ENCODE measurements at regions not wholly inside any gene's neighbourhood (a gene's known extent, or its start where the extent isn't known, plus 50 kb on each side); places are given as distances from the start of the nearest gene placed in this dataset.

DNA sequence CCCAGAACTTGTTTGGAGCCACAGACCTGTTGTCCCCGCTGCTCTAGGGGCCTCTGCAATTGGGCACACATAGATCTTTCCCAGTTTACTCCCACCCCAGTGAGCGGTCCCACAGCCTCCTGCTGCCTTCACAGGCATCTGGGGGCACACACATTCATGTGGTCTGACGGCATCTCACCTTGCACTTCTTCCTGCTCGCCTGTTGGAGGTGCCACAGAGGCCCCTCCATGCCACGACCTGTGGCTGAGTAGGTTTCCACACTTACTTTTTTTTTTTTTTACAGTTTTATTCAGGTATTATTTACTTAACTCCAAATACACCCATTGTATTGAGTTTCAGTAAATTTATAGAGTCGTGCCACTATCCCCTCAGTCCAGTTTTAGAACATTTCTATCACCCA lies 68.9 kb upstream of the SEPTIN5 start:
- Histone ChIP-seq H3K79me2 (ENCODE audit: insufficient read depth, low read depth, low read length) (no peaks in the 10 kb centered on the region), H3K4me2 (ENCODE audit: low read length) (no peak overlapping the region), H3K27ac (ENCODE audit: low read depth, low read length, poor library complexity, severe bottlenecking) (no peak overlapping the region), H3K9me2 (ENCODE audit: insufficient read depth, low read length) (no peaks in the 10 kb centered on the region), H3K9me3 (ENCODE audit: low read length) (peaks cover 14% of the 10 kb centered on the region), H2AFZ (ENCODE audit: low read length) (no peak overlapping the region), H4K20me1 (ENCODE audit: insufficient read depth, low read length) (no peaks in the 10 kb centered on the region), H3K4me1 (ENCODE audit: insufficient read depth, low read length, poor library complexity, severe bottlenecking) (no peaks in the 10 kb centered on the region), H3K4me3 (ENCODE audit: low read depth, low read length, poor library complexity, severe bottlenecking) (no peak overlapping the region), H3K36me3 (ENCODE audit: insufficient read depth, low read length) (no peaks in the 10 kb centered on the region)
- DNase-seq (ENCODE audit: low spot score): no peak
- no TSS peak for BruUV-seq (replicated peaks)
- intact Hi-C loops (cut with micrococcal nuclease; ENCODE audit: unreplicated experiment): no loop called here
- ChIA-PET CTCF (ENCODE audit: unreplicated experiment) (no interaction called here), POLR2A (no interaction called here)
- TF ChIP-seq EZH2phosphoT487 (IDR thresholded peaks at IDR 0.05; ENCODE audit: borderline replicate concordance, low read depth, low read length): no peak
- TF ChIP-seq, protein P1, sequence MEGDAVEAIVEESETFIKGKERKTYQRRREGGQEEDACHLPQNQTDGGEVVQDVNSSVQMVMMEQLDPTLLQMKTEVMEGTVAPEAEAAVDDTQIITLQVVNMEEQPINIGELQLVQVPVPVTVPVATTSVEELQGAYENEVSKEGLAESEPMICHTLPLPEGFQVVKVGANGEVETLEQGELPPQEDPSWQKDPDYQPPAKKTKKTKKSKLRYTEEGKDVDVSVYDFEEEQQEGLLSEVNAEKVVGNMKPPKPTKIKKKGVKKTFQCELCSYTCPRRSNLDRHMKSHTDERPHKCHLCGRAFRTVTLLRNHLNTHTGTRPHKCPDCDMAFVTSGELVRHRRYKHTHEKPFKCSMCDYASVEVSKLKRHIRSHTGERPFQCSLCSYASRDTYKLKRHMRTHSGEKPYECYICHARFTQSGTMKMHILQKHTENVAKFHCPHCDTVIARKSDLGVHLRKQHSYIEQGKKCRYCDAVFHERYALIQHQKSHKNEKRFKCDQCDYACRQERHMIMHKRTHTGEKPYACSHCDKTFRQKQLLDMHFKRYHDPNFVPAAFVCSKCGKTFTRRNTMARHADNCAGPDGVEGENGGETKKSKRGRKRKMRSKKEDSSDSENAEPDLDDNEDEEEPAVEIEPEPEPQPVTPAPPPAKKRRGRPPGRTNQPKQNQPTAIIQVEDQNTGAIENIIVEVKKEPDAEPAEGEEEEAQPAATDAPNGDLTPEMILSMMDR (conservative IDR thresholded peaks at IDR 0.05; ENCODE audit: low read length): peak; percentile 45

DNA sequence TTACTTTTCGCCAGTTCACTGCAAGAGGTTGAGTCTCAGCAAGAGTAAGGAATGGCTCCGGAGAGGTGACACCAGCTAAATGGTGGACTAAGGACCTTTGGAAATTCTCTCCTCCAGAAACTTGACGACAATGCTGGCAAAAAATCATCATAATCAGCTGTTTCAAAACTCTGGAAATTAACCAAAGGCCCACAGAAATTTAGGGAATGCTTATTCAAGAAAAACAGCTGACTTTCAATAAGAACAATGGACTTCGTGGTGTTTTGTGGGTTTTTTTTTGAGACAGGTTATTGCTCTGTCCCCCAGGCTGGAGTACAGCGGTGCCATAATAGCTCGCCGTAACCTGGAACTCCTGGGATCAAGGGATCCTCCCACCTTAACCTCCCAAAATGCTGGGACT lies 68.4 kb upstream of the SEPTIN5 start:
- H3K4me3 ChIP-seq (ENCODE audit: low read depth, low read length, poor library complexity, severe bottlenecking): no peak overlapping the region
- no peak overlapping the region for H3K4me2 ChIP-seq (ENCODE audit: low read length)
- CTCF ChIA-PET (ENCODE audit: unreplicated experiment): no interaction called here
- H3K36me3 ChIP-seq (ENCODE audit: insufficient read depth, low read length): no peaks in the 10 kb centered on the region
- H3K79me2 ChIP-seq (ENCODE audit: insufficient read depth, low read depth, low read length): no peaks in the 10 kb centered on the region
- no TSS peak for BruUV-seq (replicated peaks)
- H3K4me1 ChIP-seq (ENCODE audit: insufficient read depth, low read length, poor library complexity, severe bottlenecking): no peaks in the 10 kb centered on the region
- DNase-seq (ENCODE audit: low spot score): no peak
- H3K9me2 ChIP-seq (ENCODE audit: insufficient read depth, low read length): no peaks in the 10 kb centered on the region
- no peak overlapping the region for H2AFZ ChIP-seq (ENCODE audit: low read length)
- no peak for TF ChIP-seq EZH2phosphoT487 (IDR thresholded peaks at IDR 0.05; ENCODE audit: borderline replicate concordance, low read depth, low read length)
- TF ChIP-seq, protein P1 (conservative IDR thresholded peaks at IDR 0.05; ENCODE audit: low read length): no peak
- H3K9me3 ChIP-seq (ENCODE audit: low read length): peaks cover 14% of the 10 kb centered on the region
- POLR2A ChIA-PET: interaction anchor here (0.5 kb wide), 1 partner anchor 345 kb away, joined by 5 read pairs; no protein-coding TSS in a partner anchor
- intact Hi-C loops (cut with micrococcal nuclease; ENCODE audit: unreplicated experiment): no loop called here
- H3K27ac ChIP-seq (ENCODE audit: low read depth, low read length, poor library complexity, severe bottlenecking): no peak overlapping the region
- H4K20me1 ChIP-seq (ENCODE audit: insufficient read depth, low read length): no peaks in the 10 kb centered on the region

DNA sequence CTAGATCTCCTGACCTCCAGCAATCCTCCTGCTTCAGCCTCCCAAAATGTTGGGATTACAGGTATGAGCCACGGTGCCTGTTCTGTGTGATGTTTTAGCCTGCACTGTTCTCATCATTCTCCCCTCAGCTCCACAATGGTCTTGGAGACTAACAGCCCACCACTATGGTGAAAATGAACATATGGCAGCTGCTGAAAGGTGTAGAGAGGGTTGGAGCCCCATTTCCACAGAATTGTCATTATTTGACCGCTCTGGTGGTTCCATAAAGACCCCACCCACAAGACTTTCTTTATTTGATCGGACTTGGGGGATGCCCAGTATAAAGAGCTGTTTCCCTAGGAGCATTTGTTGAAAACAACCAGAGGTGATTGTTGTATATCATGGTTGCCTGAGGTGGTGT lies 67.9 kb upstream of the SEPTIN5 start:
- intact Hi-C loops (cut with micrococcal nuclease; ENCODE audit: unreplicated experiment): no loop called here
- Histone ChIP-seq H3K79me2 (ENCODE audit: insufficient read depth, low read depth, low read length) (no peaks in the 10 kb centered on the region), H3K4me1 (ENCODE audit: insufficient read depth, low read length, poor library complexity, severe bottlenecking) (no peaks in the 10 kb centered on the region), H3K36me3 (ENCODE audit: insufficient read depth, low read length) (no peaks in the 10 kb centered on the region), H3K4me2 (ENCODE audit: low read length) (no peak overlapping the region), H4K20me1 (ENCODE audit: insufficient read depth, low read length) (no peaks in the 10 kb centered on the region), H2AFZ (ENCODE audit: low read length) (no peak overlapping the region), H3K4me3 (ENCODE audit: low read depth, low read length, poor library complexity, severe bottlenecking) (no peak overlapping the region), H3K9me3 (ENCODE audit: low read length) (peaks cover 14% of the 10 kb centered on the region), H3K27ac (ENCODE audit: low read depth, low read length, poor library complexity, severe bottlenecking) (no peak overlapping the region), H3K9me2 (ENCODE audit: insufficient read depth, low read length) (no peaks in the 10 kb centered on the region)
- TF ChIP-seq EZH2phosphoT487 (IDR thresholded peaks at IDR 0.05; ENCODE audit: borderline replicate concordance, low read depth, low read length): no peak
- TF ChIP-seq, protein P1 (conservative IDR thresholded peaks at IDR 0.05; ENCODE audit: low read length): no peak
- ChIA-PET CTCF (ENCODE audit: unreplicated experiment) (no interaction called here), POLR2A (interaction anchor here (0.5 to 0.7 kb wide), 3 partner anchors 176 to 648 kb away, joined by 3 to 5 read pairs (median 3); no protein-coding TSS in a partner anchor)
- DNase-seq (ENCODE audit: low spot score): no peak
- BruUV-seq (replicated peaks): no TSS peak

Measured in OCI-LY7 (cell line).